CD4-positive, alpha-beta memory T cell (primary cell): ENCODE measurements at regions not wholly inside any gene's neighbourhood (a gene's known extent, or its start where the extent isn't known, plus 50 kb on each side); places are given as distances from the start of the nearest gene placed in this dataset.

Experiments
- CTCF ChIA-PET: fragments of 350-600 bp; sonication (Branson Sonifier 250); formaldehyde crosslinking; loops from one replicate; lab custom pipeline; 2021; ENCODE audit warnings: inconsistent platforms; ENCODE audit not compliant: partially characterized antibody; lab: Charles Lee
- POLR2A ChIA-PET: fragments of 350-600 bp; sonication (Branson Sonifier 250); formaldehyde crosslinking; loops from one replicate; lab custom pipeline; 2021; ENCODE audit not compliant: partially characterized antibody; lab: Charles Lee
- DNase-seq, 5 donors: peaks; one replicate each; pipeline versions ENCODE4 v3.0.0 to v3.0.0-alpha.2; 2020 to 2022; ENCODE audit warnings: mixed read lengths in 1 of 5
- H3K27ac ChIP-seq: one replicate; pipeline ENCODE4 v1.7.0; 2013; ENCODE audit warnings: low read depth, low read length
- H3K27me3 ChIP-seq: 2 replicates; pipeline ENCODE4 v1.7.0; 2013; ENCODE audit warnings: mild to moderate bottlenecking, low read length, moderate library complexity; ENCODE audit not compliant: insufficient read depth
- H3K36me3 ChIP-seq: 2 replicates; pipeline ENCODE4 v1.7.0; 2013; ENCODE audit warnings: mild to moderate bottlenecking, low read length, moderate library complexity; ENCODE audit not compliant: insufficient read depth
- H3K4me1 ChIP-seq: 2 replicates; pipeline ENCODE4 v1.7.0; 2013; ENCODE audit warnings: mild to moderate bottlenecking, low read length, moderate library complexity; ENCODE audit not compliant: insufficient read depth
- H3K4me3 ChIP-seq, 2 donors: one replicate each; pipeline ENCODE4 v1.7.0; 2013; ENCODE audit warnings: low read length in 2 of 2, mild to moderate bottlenecking in 1 of 2
- H3K9me3 ChIP-seq, 2 donors: one replicate each; pipeline ENCODE4 v1.7.0; 2013; ENCODE audit warnings: low read length in 2 of 2, control low read depth in 1 of 2; ENCODE audit not compliant: control insufficient read depth in 1 of 2
- H3K27ac Mint-ChIP-seq, 7 donors: one replicate each; pipeline ENCODE4 v1.8.0; 2020 to 2021; ENCODE audit warnings: mixed read lengths in 7 of 7, mild to moderate bottlenecking in 6 of 7, inconsistent platforms in 3 of 7, moderate library complexity in 3 of 7
- H3K27me3 Mint-ChIP-seq, 2 donors: one replicate each; pipeline ENCODE4 v1.8.0; 2020 to 2021; ENCODE audit warnings: mixed read lengths in 2 of 2
- H3K36me3 Mint-ChIP-seq, 2 donors: one replicate each; pipeline ENCODE4 v1.8.0; 2020 to 2021; ENCODE audit warnings: mixed read lengths in 2 of 2, inconsistent platforms in 1 of 2, mild to moderate bottlenecking in 1 of 2
- H3K4me1 Mint-ChIP-seq, 4 donors: one replicate each; pipeline ENCODE4 v1.8.0; 2020 to 2021; ENCODE audit warnings: mixed read lengths in 4 of 4, mild to moderate bottlenecking in 1 of 4
- H3K4me3 Mint-ChIP-seq, 8 donors: one replicate each; pipeline ENCODE4 v1.8.0; 2020 to 2021; ENCODE audit warnings: mixed read lengths in 8 of 8, mild to moderate bottlenecking in 7 of 8, moderate library complexity in 6 of 8, inconsistent platforms in 3 of 8
- H3K9me3 Mint-ChIP-seq, 8 donors: one replicate each; pipeline ENCODE4 v1.8.0; 2020 to 2021; ENCODE audit warnings: mixed read lengths in 8 of 8, mild to moderate bottlenecking in 5 of 8, inconsistent platforms in 3 of 8, moderate library complexity in 1 of 8
- intact Hi-C: fragments of 100-400 bp; cut with micrococcal nuclease; formaldehyde crosslinking; loops from one replicate; pipeline ENCODE4 v1.15.1; 2023

GRCh38 chr7:95691464-95691863, 80.9 kb upstream of the DYNC1I1 start:
- ChIA-PET CTCF (interaction anchor here (1.3 kb wide), 1 partner anchor 165 kb away, joined by 3 read pairs; no protein-coding TSS in a partner anchor), POLR2A (no interaction called here)
- no peak overlapping the region for H3K27ac ChIP-seq
- intact Hi-C loops, result loop anchor here (5.0 kb wide), 1 partner anchor 179 kb away; no protein-coding TSS in a partner anchor
- H3K27me3 ChIP-seq, result no peaks in the 10 kb centered on the region
- Mint-ChIP-seq H3K36me3 (no peaks in the 10 kb centered on the region), H3K4me3 (no peak overlapping the region), H3K9me3 (peaks cover 0 to 1% (median 0%) of the 10 kb centered on the region in 8 donors), H3K27ac (no peak overlapping the region), H3K27me3 (peaks cover 0 to 2% of the 10 kb centered on the region in 2 donors), H3K4me1 (peaks cover 0 to 2% (median 0%) of the 10 kb centered on the region in 4 donors)
- no peaks in the 10 kb centered on the region for H3K36me3 ChIP-seq
- no peak overlapping the region for H3K4me3 ChIP-seq
- H3K9me3 ChIP-seq, result no peaks in the 10 kb centered on the region
- no peak for DNase-seq
- no peaks in the 10 kb centered on the region for H3K4me1 ChIP-seq

GRCh38 chr7:95690367-95690947, 81.9 kb upstream of the DYNC1I1 start:
- Histone ChIP-seq H3K4me3 (no peak overlapping the region), H3K9me3 (no peaks in the 10 kb centered on the region), H3K4me1 (no peaks in the 10 kb centered on the region), H3K27ac (no peak overlapping the region), H3K27me3 (no peaks in the 10 kb centered on the region), H3K36me3 (no peaks in the 10 kb centered on the region)
- CTCF ChIA-PET, result interaction anchor here (0.7 to 1.3 kb wide), 5 partner anchors 10 to 1179 kb away, joined by 3 to 4 read pairs (median 3); no protein-coding TSS in a partner anchor
- Mint-ChIP-seq H3K27me3 (peaks cover 0 to 2% of the 10 kb centered on the region in 2 donors), H3K4me1 (peaks cover 0 to 2% (median 0%) of the 10 kb centered on the region in 4 donors), H3K36me3 (no peaks in the 10 kb centered on the region), H3K27ac (no peak overlapping the region), H3K9me3 (peaks cover 0 to under 1% (median 0%) of the 10 kb centered on the region in 8 donors), H3K4me3 (peak overlapping the region in 1 of 8 donors; percentile 18)
- intact Hi-C loops, result loop anchor here (5.0 kb wide), 1 partner anchor 178 kb away; no protein-coding TSS in a partner anchor
- DNase-seq, result no peak
- POLR2A ChIA-PET, result no interaction called here

- ChIA-PET POLR2A (no interaction called here), CTCF (no interaction called here)
- Mint-ChIP-seq H3K9me3 (no peaks in the 10 kb centered on the region), H3K36me3 (no peaks in the 10 kb centered on the region), H3K4me1 (peaks cover 0 to 2% (median 0%) of the 10 kb centered on the region in 4 donors), H3K27me3 (no peaks in the 10 kb centered on the region), H3K4me3 (no peak overlapping the region), H3K27ac (no peak overlapping the region)
- no peaks in the 10 kb centered on the region for H3K4me1 ChIP-seq
- H3K9me3 ChIP-seq, result no peaks in the 10 kb centered on the region
- H3K36me3 ChIP-seq, result no peaks in the 10 kb centered on the region
- DNase-seq, result no peak
- no peak overlapping the region for H3K27ac ChIP-seq
- H3K27me3 ChIP-seq, result no peaks in the 10 kb centered on the region
- intact Hi-C loops, result no loop called here
- H3K4me3 ChIP-seq, result no peak overlapping the region
Observed at GRCh38 chr7:95688931-95689495, 83.3 kb upstream of the DYNC1I1 start.

GRCh38 chr7:95687759-95688343, 84.5 kb upstream of the DYNC1I1 start:
- Mint-ChIP-seq H3K27me3 (peaks cover 0 to 1% of the 10 kb centered on the region in 2 donors), H3K4me3 (no peak overlapping the region), H3K27ac (no peak overlapping the region), H3K4me1 (peaks cover 0 to 2% (median 0%) of the 10 kb centered on the region in 4 donors), H3K36me3 (no peaks in the 10 kb centered on the region), H3K9me3 (peaks cover 0 to 2% (median 0%) of the 10 kb centered on the region in 8 donors)
- ChIA-PET POLR2A (no interaction called here), CTCF (no interaction called here)
- Histone ChIP-seq H3K4me3 (no peak overlapping the region), H3K27me3 (no peaks in the 10 kb centered on the region), H3K9me3 (no peaks in the 10 kb centered on the region), H3K27ac (no peak overlapping the region), H3K36me3 (no peaks in the 10 kb centered on the region), H3K4me1 (no peaks in the 10 kb centered on the region)
- DNase-seq, result no peak
- intact Hi-C loops, result no loop called here

GRCh38 chr7:95686109-95686508, 86.2 kb upstream of the DYNC1I1 start:
- intact Hi-C loops, result no loop called here
- Histone ChIP-seq H3K27ac (no peak overlapping the region), H3K4me3 (no peak overlapping the region), H3K9me3 (no peaks in the 10 kb centered on the region), H3K4me1 (no peaks in the 10 kb centered on the region), H3K36me3 (no peaks in the 10 kb centered on the region), H3K27me3 (no peaks in the 10 kb centered on the region)
- POLR2A ChIA-PET, result no interaction called here
- Mint-ChIP-seq H3K27ac (no peak overlapping the region), H3K4me3 (no peak overlapping the region), H3K4me1 (peaks cover 0 to 4% (median 0%) of the 10 kb centered on the region in 4 donors), H3K9me3 (peaks cover 0 to 2% (median 0%) of the 10 kb centered on the region in 8 donors), H3K36me3 (no peaks in the 10 kb centered on the region), H3K27me3 (peaks cover 0 to 1% of the 10 kb centered on the region in 2 donors)
- no peak for DNase-seq
- CTCF ChIA-PET, result no interaction called here

- Histone ChIP-seq H3K36me3 (no peaks in the 10 kb centered on the region), H3K27me3 (no peaks in the 10 kb centered on the region), H3K9me3 (no peaks in the 10 kb centered on the region), H3K4me1 (no peaks in the 10 kb centered on the region), H3K4me3 (no peak overlapping the region), H3K27ac (no peak overlapping the region)
- no peak overlapping the region for H3K4me3 Mint-ChIP-seq
- intact Hi-C loops, result no loop called here
- peaks cover 0 to 3% (median 0%) of the 10 kb centered on the region in 8 donors for H3K9me3 Mint-ChIP-seq
- no peak overlapping the region for H3K27ac Mint-ChIP-seq
- peaks cover 0 to 1% (median 0%) of the 10 kb centered on the region in 4 donors for H3K4me1 Mint-ChIP-seq
- POLR2A ChIA-PET, result no interaction called here
- H3K27me3 Mint-ChIP-seq, result peaks cover 0 to 1% of the 10 kb centered on the region in 2 donors
- H3K36me3 Mint-ChIP-seq, result no peaks in the 10 kb centered on the region
- CTCF ChIA-PET, result no interaction called here
- no peak for DNase-seq
Observed at GRCh38 chr7:95684505-95684904, 87.8 kb upstream of the DYNC1I1 start.

GRCh38 chr7:95684037-95684436, 87.7 kb upstream of the PDK4 start:
- H3K27ac Mint-ChIP-seq, result no peak overlapping the region
- peaks cover 0 to 4% (median 1%) of the 10 kb centered on the region in 8 donors for H3K9me3 Mint-ChIP-seq
- peaks cover 0 to 1% (median 0%) of the 10 kb centered on the region in 4 donors for H3K4me1 Mint-ChIP-seq
- no peaks in the 10 kb centered on the region for H3K27me3 ChIP-seq
- no peak overlapping the region for H3K27ac ChIP-seq
- intact Hi-C loops, result no loop called here
- H3K36me3 ChIP-seq, result no peaks in the 10 kb centered on the region
- CTCF ChIA-PET, result no interaction called here
- peaks cover 0 to 1% of the 10 kb centered on the region in 2 donors for H3K27me3 Mint-ChIP-seq
- POLR2A ChIA-PET, result no interaction called here
- H3K4me3 Mint-ChIP-seq, result no peak overlapping the region
- H3K4me1 ChIP-seq, result no peaks in the 10 kb centered on the region
- DNase-seq, result no peak
- H3K4me3 ChIP-seq, result no peak overlapping the region
- no peaks in the 10 kb centered on the region for H3K36me3 Mint-ChIP-seq
- no peaks in the 10 kb centered on the region for H3K9me3 ChIP-seq
